Lung (tissue), 11 donors: ENCODE measurements at regions not wholly inside any gene's neighbourhood (a gene's known extent, or its start where the extent isn't known, plus 50 kb on each side); places are given as distances from the start of the nearest gene placed in this dataset.

Experiments used
- ATAC-seq: fragments of 200-7000 bp; cut with Tn5 transposase; one replicate; pipeline ENCODE4 v1.9.1; 2020; ENCODE audit warnings: moderate number of reproducible peaks; ENCODE audit not compliant: insufficient read depth, low FRiP score
- DNase-seq, 3 donors: peaks; one replicate each; pipeline ENCODE4 v3.0.0-alpha.2; 2013 to 2017
- H3K27ac ChIP-seq, 2 donors: one replicate each; pipeline ENCODE4 v1.5.1; 2013; ENCODE audit warnings: mild to moderate bottlenecking in 2 of 2, moderate library complexity in 2 of 2, control low read depth in 1 of 2, inconsistent platforms in 1 of 2, low read depth in 1 of 2, low read length in 1 of 2
- H3K27me3 ChIP-seq, 3 donors: one replicate each; pipeline ENCODE4 v1.5.1; 2013; ENCODE audit warnings: low read length in 2 of 3; ENCODE audit not compliant: control insufficient read depth in 3 of 3, insufficient read depth in 3 of 3
- H3K36me3 ChIP-seq, 4 donors: one replicate each; pipeline ENCODE4 v1.5.1; 2013; ENCODE audit warnings: low read length in 4 of 4, mild to moderate bottlenecking in 1 of 4, moderate library complexity in 1 of 4; ENCODE audit not compliant: control insufficient read depth in 4 of 4, insufficient read depth in 4 of 4
- H3K4me1 ChIP-seq, 5 donors: one replicate each; pipeline ENCODE4 v1.5.1; 2013; ENCODE audit warnings: low read length in 5 of 5, mild to moderate bottlenecking in 2 of 5, moderate library complexity in 1 of 5; ENCODE audit not compliant: control insufficient read depth in 5 of 5, insufficient read depth in 5 of 5
- H3K4me3 ChIP-seq: one replicate; pipeline ENCODE4 v1.5.1; 2013; ENCODE audit warnings: mild to moderate bottlenecking, control low read depth, moderate library complexity
- H3K9ac ChIP-seq, 2 donors: one replicate each; pipeline ENCODE4 v1.5.1; 2013; ENCODE audit warnings: low read length in 2 of 2, control low read depth in 1 of 2; ENCODE audit not compliant: insufficient read depth in 1 of 2
- H3K9me3 ChIP-seq, 4 donors: one replicate each; pipeline ENCODE4 v1.5.1; 2013; ENCODE audit warnings: low read length in 3 of 4, mild to moderate bottlenecking in 1 of 4, moderate library complexity in 1 of 4; ENCODE audit not compliant: control insufficient read depth in 4 of 4, insufficient read depth in 3 of 4
- CTCF ChIP-seq: IDR thresholded peaks from 2 replicates; pipeline ENCODE4 v1.5.1; 2012; ENCODE audit warnings: mild to moderate bottlenecking; ENCODE audit errors: control extremely low read depth, extremely low read depth
- WGBS, 2 donors: extraction: QIAGEN DNeasy Blood & Tissue Kit; methylation state at CpG; one replicate each; pipeline ENCODE4 v1.1.7; 2013; 5-methylcytosine and 5-hydroxymethylcytosine counted together
- donor health status: control.
- donor health status: control.
- donor health status: Bipolar disorder and iron deficiency.
- donor health status: healthy.
- donor health status: DM: yes; HTN: yes; CAD: no.

DNA sequence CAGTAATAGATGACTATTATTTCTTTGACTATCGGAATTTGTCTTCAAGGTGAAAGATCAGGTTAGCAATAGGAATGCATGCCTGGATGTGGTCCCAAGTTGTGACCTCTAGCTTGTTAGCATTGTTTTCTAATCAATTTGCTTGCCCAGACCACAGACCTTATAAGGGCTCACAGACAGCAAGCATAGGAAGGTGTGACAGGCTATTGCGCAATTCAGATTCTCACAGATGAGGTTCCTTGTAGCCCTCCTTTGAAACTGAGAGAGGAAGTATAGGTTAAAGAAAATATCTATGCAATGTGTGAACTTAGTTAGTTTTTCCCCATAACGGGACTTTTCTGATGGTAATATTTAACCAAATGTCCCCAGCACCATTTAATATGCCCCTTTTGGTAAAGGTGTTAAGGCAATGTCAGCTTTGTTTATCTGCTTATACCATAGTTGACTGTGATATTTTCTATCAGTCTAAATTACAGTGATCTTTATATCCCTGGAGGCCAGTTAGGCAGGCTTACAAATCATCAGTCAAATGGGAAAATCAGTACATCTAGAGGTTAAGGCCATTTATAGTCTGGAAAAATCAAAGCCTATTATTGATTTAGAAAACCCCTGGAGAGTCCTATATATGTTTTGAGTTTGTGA, 168.1 kb upstream of the MBNL1 start:
- WGBS, 2 donors: 71 to 80% methylated on average over 3 of the region's 3 CpGs
- H3K27ac ChIP-seq: no peak overlapping the region
- no peaks in the 10 kb centered on the region for H3K27me3 ChIP-seq
- ATAC-seq: no peak
- no peak for TF ChIP-seq CTCF
- H3K9me3 ChIP-seq: no peaks in the 10 kb centered on the region
- H3K4me1 ChIP-seq: no peaks in the 10 kb centered on the region
- DNase-seq: no peak
- no peaks in the 10 kb centered on the region for H3K36me3 ChIP-seq
- H3K9ac ChIP-seq: no peak overlapping the region
- H3K4me3 ChIP-seq: no peak overlapping the region

- ATAC-seq (no peak), DNase-seq (no peak)
- Histone ChIP-seq H3K27me3 (no peaks in the 10 kb centered on the region), H3K27ac (no peak overlapping the region), H3K9ac (no peak overlapping the region), H3K9me3 (no peaks in the 10 kb centered on the region), H3K4me1 (no peaks in the 10 kb centered on the region), H3K4me3 (no peak overlapping the region), H3K36me3 (no peaks in the 10 kb centered on the region)
- 93 to 95% methylated on average over 7 of the region's 7 CpGs for WGBS, 2 donors
- no peak for TF ChIP-seq CTCF
Observed at GRCh38 chr3:152102410-152102809, 166.3 kb upstream of the MBNL1 start.

GRCh38 chr3:152103257-152103656, 165.5 kb upstream of the MBNL1 start:
- Histone ChIP-seq H3K27ac (no peak overlapping the region), H3K9me3 (no peaks in the 10 kb centered on the region), H3K4me1 (no peaks in the 10 kb centered on the region), H3K27me3 (no peaks in the 10 kb centered on the region), H3K36me3 (no peaks in the 10 kb centered on the region), H3K4me3 (no peak overlapping the region), H3K9ac (no peak overlapping the region)
- 97 to 98% methylated on average over 1 of the region's 1 CpG for WGBS, 2 donors
- ATAC-seq (no peak), DNase-seq (no peak)
- TF ChIP-seq CTCF: no peak

DNA sequence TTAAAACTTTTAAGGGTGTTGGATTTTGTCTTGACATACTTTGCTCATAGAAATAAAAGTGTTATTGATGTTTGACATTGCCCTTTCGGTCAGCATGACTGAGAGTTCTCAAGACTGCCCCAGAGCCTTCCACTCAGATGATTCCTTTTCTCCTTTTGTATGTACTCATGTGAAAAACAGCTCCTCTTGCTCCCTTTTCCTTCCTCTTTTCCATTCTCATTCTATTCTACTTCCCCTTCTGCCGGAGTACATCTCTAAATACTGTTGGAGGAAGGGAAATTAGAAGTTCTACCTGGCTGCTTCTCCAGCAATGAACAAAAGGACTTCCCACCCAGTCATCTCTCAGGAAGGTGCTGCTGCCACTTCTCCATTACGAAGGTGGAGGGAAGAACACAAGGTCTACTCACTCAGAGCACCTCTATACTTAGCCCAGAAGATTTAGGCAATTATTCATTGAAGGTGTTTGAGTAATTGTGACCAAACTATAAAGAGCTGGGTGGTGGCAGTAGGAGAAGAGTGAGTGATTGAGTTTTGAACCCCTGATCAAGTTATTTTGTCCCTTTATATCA, 163.8 kb upstream of the MBNL1 start:
- Histone ChIP-seq H3K27ac (no peak overlapping the region), H3K36me3 (no peaks in the 10 kb centered on the region), H3K4me1 (no peaks in the 10 kb centered on the region), H3K4me3 (no peak overlapping the region), H3K27me3 (no peaks in the 10 kb centered on the region), H3K9ac (no peak overlapping the region), H3K9me3 (no peaks in the 10 kb centered on the region)
- DNase-seq: peak in 1 of 3 donors; percentile 4
- 28 to 55% methylated on average over 3 of the region's 3 CpGs for WGBS, 2 donors
- TF ChIP-seq CTCF: no peak
- ATAC-seq: no peak
